HepG2 (cell line): ENCODE measurements at regions not wholly inside any gene's neighbourhood (a gene's known extent, or its start where the extent isn't known, plus 50 kb on each side); places are given as distances from the start of the nearest gene placed in this dataset.

ENCODE experiments used
- AGO2 ChIP-seq: fragments of 200-400 bp; formaldehyde crosslinking; optimal IDR thresholded peaks from 2 replicates; pipeline ENCODE3; 2017; ENCODE audit warnings: mild to moderate bottlenecking, low read depth, low read length, moderate library complexity
- ARID2 ChIP-seq: sonication (generic); formaldehyde crosslinking; IDR thresholded peaks from 2 replicates; pipeline ENCODE4 v1.8.1; 2022; ENCODE audit warnings: mild to moderate bottlenecking, missing genetic modification reagents, borderline replicate concordance
- DRAP1 ChIP-seq: IDR thresholded peaks from 2 replicates; pipeline ENCODE4 v1.6.1; 2016; ENCODE audit warnings: missing genetic modification reagents, missing compliant biosample characterization
- ELF4 ChIP-seq: sonication (generic); formaldehyde crosslinking; IDR thresholded peaks from 2 replicates; pipeline ENCODE4 v1.5.0; 2020; ENCODE audit warnings: missing genetic modification reagents, mild to moderate bottlenecking, moderate library complexity, borderline replicate concordance
- GZF1 ChIP-seq: sonication (generic); formaldehyde crosslinking; IDR thresholded peaks from 2 replicates; pipeline ENCODE4 v1.5.1; 2020; ENCODE audit warnings: mild to moderate bottlenecking, missing genetic modification reagents
- MAFF ChIP-seq: IDR thresholded peaks from 2 replicates; pipeline ENCODE4 v1.6.1; 2011; ENCODE audit warnings: low read depth, low read length, improper control_type of control experiment
- NCOR1 ChIP-seq: fragments of 200-600 bp; sonication (generic); IDR thresholded peaks from 2 replicates; pipeline ENCODE4 v1.7.0; 2017; ENCODE audit warnings: antibody characterized with exemption, low read length, borderline replicate concordance
- NR2F2 ChIP-seq: IDR thresholded peaks from 2 replicates; pipeline ENCODE4 v1.6.1; 2012; ENCODE audit warnings: low read depth, inconsistent platforms, borderline replicate concordance
- PBX2 ChIP-seq: IDR thresholded peaks from 2 replicates; pipeline ENCODE4 v1.6.1; 2016; ENCODE audit warnings: control low read depth
- PRDM15 ChIP-seq: sonication (generic); formaldehyde crosslinking; IDR thresholded peaks from 2 replicates; pipeline ENCODE4 v1.4.0; 2020; ENCODE audit warnings: missing genetic modification reagents
- SAP130 ChIP-seq: IDR thresholded peaks from 2 replicates; pipeline ENCODE4 v1.6.1; 2016; ENCODE audit warnings: low read depth
- SMARCC2 ChIP-seq: fragments of 450-650 bp; IDR thresholded peaks from 2 replicates; pipeline ENCODE4 v1.6.1; 2017; ENCODE audit warnings: antibody characterized with exemption, mild to moderate bottlenecking
- SRF ChIP-seq: IDR thresholded peaks from 2 replicates; pipeline ENCODE4 v1.6.1; 2011; ENCODE audit warnings: mild to moderate bottlenecking, low read depth, low read length, moderate library complexity
- TAF1 ChIP-seq: sonication (generic); formaldehyde crosslinking; IDR thresholded peaks from 2 replicates; pipeline ENCODE4 v1.4.0; 2020; ENCODE audit warnings: missing genetic modification reagents
- USF2 ChIP-seq, 2 experiments: sonication (generic) in 1 of 2; formaldehyde crosslinking in 1 of 2; IDR thresholded peaks; 2 replicates each; pipeline versions ENCODE4 v1.5.1 to v1.6.1; 2011 to 2020; ENCODE audit warnings: borderline replicate concordance in 1 of 2, low read depth in 1 of 2, low read length in 1 of 2, mild to moderate bottlenecking in 1 of 2, missing genetic modification reagents in 1 of 2, moderate library complexity in 1 of 2
- XBP1 ChIP-seq: sonication (generic); formaldehyde crosslinking; IDR thresholded peaks from 2 replicates; pipeline ENCODE4 v1.5.0; 2020; ENCODE audit warnings: missing genetic modification reagents
- ZBTB3 ChIP-seq: sonication (generic); formaldehyde crosslinking; IDR thresholded peaks from 2 replicates; pipeline ENCODE4 v1.4.0; 2020; ENCODE audit warnings: low read depth, mild to moderate bottlenecking, moderate library complexity, missing genetic modification reagents, borderline replicate concordance
- ZNF138 ChIP-seq: sonication (generic); formaldehyde crosslinking; IDR thresholded peaks from 2 replicates; pipeline ENCODE4 v1.5.0; 2020; ENCODE audit warnings: mild to moderate bottlenecking, low read depth, missing genetic modification reagents
- ZNF20 ChIP-seq: sonication (generic); formaldehyde crosslinking; IDR thresholded peaks from 2 replicates; pipeline ENCODE4 v1.4.0; 2020; ENCODE audit warnings: mild to moderate bottlenecking, moderate library complexity, missing genetic modification reagents
- ZNF282 ChIP-seq: fragments of 450-650 bp; IDR thresholded peaks from 2 replicates; pipeline ENCODE4 v1.6.1; 2018; ENCODE audit not compliant: partially characterized antibody
- ZNF329 ChIP-seq: sonication (generic); formaldehyde crosslinking; IDR thresholded peaks from 2 replicates; pipeline ENCODE4 v1.9.0; 2021; ENCODE audit warnings: low read depth, mild to moderate bottlenecking, missing genetic modification reagents
- ZNF354B ChIP-seq: sonication (generic); formaldehyde crosslinking; IDR thresholded peaks from 2 replicates; pipeline ENCODE4 v1.8.0; 2022; ENCODE audit warnings: mild to moderate bottlenecking, missing genetic modification reagents
- TF ChIP-seq, protein P1 (sequence below): sonication (generic); formaldehyde crosslinking; conservative IDR thresholded peaks from 2 replicates; pipeline ENCODE4 v1.8.1; 2023; ENCODE audit warnings: missing genetic modification reagents

DNA sequence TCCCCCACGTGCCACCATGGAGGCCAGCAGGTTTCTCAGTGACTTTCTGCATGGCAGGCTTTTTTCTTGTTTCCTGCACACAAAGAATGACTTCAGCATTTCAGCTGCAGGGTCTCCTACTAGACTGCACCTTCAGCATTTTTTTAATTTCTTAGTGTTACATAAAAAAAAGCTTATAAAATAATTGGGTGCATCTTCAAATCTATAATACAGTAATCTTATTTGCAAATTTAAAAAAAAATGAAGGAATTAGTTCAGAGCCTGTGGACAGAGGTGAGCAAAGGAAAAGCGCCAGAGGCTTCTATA is 57.6 kb downstream of the FAM50B start (continued):
- TF ChIP-seq PRDM15 (CRISPR knock-in tag): 0 out of 2 replicates have a peak, but pooled peaks have one; percentile 71
- TF ChIP-seq, protein P1, sequence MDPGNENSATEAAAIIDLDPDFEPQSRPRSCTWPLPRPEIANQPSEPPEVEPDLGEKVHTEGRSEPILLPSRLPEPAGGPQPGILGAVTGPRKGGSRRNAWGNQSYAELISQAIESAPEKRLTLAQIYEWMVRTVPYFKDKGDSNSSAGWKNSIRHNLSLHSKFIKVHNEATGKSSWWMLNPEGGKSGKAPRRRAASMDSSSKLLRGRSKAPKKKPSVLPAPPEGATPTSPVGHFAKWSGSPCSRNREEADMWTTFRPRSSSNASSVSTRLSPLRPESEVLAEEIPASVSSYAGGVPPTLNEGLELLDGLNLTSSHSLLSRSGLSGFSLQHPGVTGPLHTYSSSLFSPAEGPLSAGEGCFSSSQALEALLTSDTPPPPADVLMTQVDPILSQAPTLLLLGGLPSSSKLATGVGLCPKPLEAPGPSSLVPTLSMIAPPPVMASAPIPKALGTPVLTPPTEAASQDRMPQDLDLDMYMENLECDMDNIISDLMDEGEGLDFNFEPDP (CRISPR knock-in tag): 0 out of 2 replicates have a peak, but pooled peaks have one; percentile 75
- no peak for TF ChIP-seq USF2 (IDR thresholded peaks at IDR 0.05; ENCODE audit: low read depth, low read length)
- peak; percentile 52; the same call in 1 of the 2 replicates for TF ChIP-seq USF2 (CRISPR knock-in tag; IDR thresholded peaks at IDR 0.05; ENCODE audit: borderline replicate concordance)
- TF ChIP-seq ZNF354B (CRISPR knock-in tag): no peak
- no peak for TF ChIP-seq NR2F2
- no peak for TF ChIP-seq NCOR1
- no peak for TF ChIP-seq ZNF282
- TF ChIP-seq ELF4 (CRISPR knock-in tag): peak; percentile 77; the same call in 1 of the 2 replicates
- no peak for TF ChIP-seq SRF
- TF ChIP-seq ARID2 (CRISPR knock-in tag): peak; percentile 30; the same call in 1 of the 2 replicates
- TF ChIP-seq MAFF: peak; percentile 76
- no peak for TF ChIP-seq DRAP1
- no peak for TF ChIP-seq SAP130 (CRISPR knock-in tag)
- 0 out of 2 replicates have a peak, but pooled peaks have one; percentile 74 for TF ChIP-seq ZNF329 (CRISPR knock-in tag)
- no peak for TF ChIP-seq ZNF20 (CRISPR knock-in tag)
- no peak for TF ChIP-seq ZNF138 (CRISPR knock-in tag)
- TF ChIP-seq PBX2: no peak
- no peak for TF ChIP-seq AGO2
- TF ChIP-seq SMARCC2: no peak
- peak; percentile 6; the same call in 1 of the 2 replicates for TF ChIP-seq XBP1
- no peak for TF ChIP-seq TAF1 (CRISPR knock-in tag)
- TF ChIP-seq ZBTB3 (CRISPR knock-in tag): 0 out of 2 replicates have a peak, but pooled peaks have one; percentile 1
- TF ChIP-seq GZF1 (CRISPR knock-in tag): no peak
